H9 (cell line): ENCODE measurements at regions not wholly inside any gene's neighbourhood (a gene's known extent, or its start where the extent isn't known, plus 50 kb on each side); places are given as distances from the start of the nearest gene placed in this dataset.

Source experiments
- DNase-seq: peaks from one replicate; pipeline ENCODE4 v3.0.0-alpha.2; 2017
- H2AFZ ChIP-seq: one replicate; pipeline ENCODE4 v1.6.1; 2013; ENCODE audit warnings: mild to moderate bottlenecking, low read length, control low read depth, moderate library complexity
- H2AK5ac ChIP-seq: 2 replicates; pipeline ENCODE4 v1.6.1; 2013; ENCODE audit warnings: low read length, control low read depth, mixed read lengths; ENCODE audit not compliant: insufficient read length
- H2BK120ac ChIP-seq: one replicate; pipeline ENCODE4 v1.6.1; 2013; ENCODE audit warnings: low read depth, mild to moderate bottlenecking, low read length, control low read depth, inconsistent platforms; ENCODE audit not compliant: poor library complexity, severe bottlenecking
- H2BK12ac ChIP-seq: 2 replicates; pipeline ENCODE4 v1.6.1; 2013; ENCODE audit warnings: low read length, control low read depth, mixed read lengths, low read depth; ENCODE audit not compliant: insufficient read length
- H2BK15ac ChIP-seq: 2 replicates; pipeline ENCODE4 v1.6.1; 2013; ENCODE audit warnings: low read depth, low read length, control low read depth
- H2BK20ac ChIP-seq: one replicate; pipeline ENCODE4 v1.6.1; 2013; ENCODE audit warnings: low read depth, mild to moderate bottlenecking, low read length, control low read depth, inconsistent platforms; ENCODE audit not compliant: poor library complexity, severe bottlenecking
- H2BK5ac ChIP-seq: 2 replicates; pipeline ENCODE4 v1.6.1; 2013; ENCODE audit warnings: low read length, control low read depth, mixed read lengths; ENCODE audit not compliant: insufficient read length
- H3K14ac ChIP-seq: 2 replicates; pipeline ENCODE4 v1.6.1; 2013; ENCODE audit warnings: low read length, control low read depth; ENCODE audit not compliant: insufficient read depth
- H3K18ac ChIP-seq: 2 replicates; pipeline ENCODE4 v1.6.1; 2013; ENCODE audit warnings: low read depth, mild to moderate bottlenecking, mixed read lengths, low read length, control low read depth; ENCODE audit not compliant: insufficient read length
- H3K23ac ChIP-seq: 2 replicates; pipeline ENCODE4 v1.6.1; 2013; ENCODE audit warnings: low read length, control low read depth, mixed read lengths, low read depth; ENCODE audit not compliant: insufficient read length
- H3K23me2 ChIP-seq: 2 replicates; pipeline ENCODE4 v1.6.1; 2013; ENCODE audit warnings: low read depth, mild to moderate bottlenecking, mixed read lengths, low read length, control low read depth; ENCODE audit not compliant: insufficient read length, poor library complexity, severe bottlenecking
- H3K27ac ChIP-seq: 2 replicates; pipeline ENCODE4 v1.5.1; 2013; ENCODE audit warnings: low read length, control low read depth, mixed read lengths, low read depth; ENCODE audit not compliant: insufficient read length
- H3K27me3 ChIP-seq: 2 replicates; pipeline ENCODE4 v1.6.1; 2013; ENCODE audit warnings: low read length, control low read depth, inconsistent platforms; ENCODE audit not compliant: insufficient read depth
- H3K4ac ChIP-seq: 2 replicates; pipeline ENCODE4 v1.6.1; 2013; ENCODE audit warnings: low read depth, mild to moderate bottlenecking, control low read depth, inconsistent platforms, low read length, moderate library complexity
- H3K4me1 ChIP-seq: 2 replicates; pipeline ENCODE4 v1.6.1; 2013; ENCODE audit warnings: low read length, control low read depth, inconsistent platforms; ENCODE audit not compliant: insufficient read depth
- H3K4me2 ChIP-seq: 2 replicates; pipeline ENCODE4 v1.6.1; 2013; ENCODE audit warnings: low read length, control low read depth, mixed read lengths; ENCODE audit not compliant: insufficient read length, insufficient read depth
- H3K56ac ChIP-seq: 2 replicates; pipeline ENCODE4 v1.6.1; 2013; ENCODE audit warnings: low read depth, mild to moderate bottlenecking, mixed read lengths, low read length, control low read depth; ENCODE audit not compliant: insufficient read length
- H3K79me1 ChIP-seq: 2 replicates; pipeline ENCODE4 v1.6.1; 2013; ENCODE audit warnings: low read depth, mild to moderate bottlenecking, moderate library complexity, low read length, control low read depth, inconsistent platforms; ENCODE audit not compliant: insufficient read depth, poor library complexity, severe bottlenecking
- H3K79me2 ChIP-seq: 2 replicates; pipeline ENCODE4 v1.6.1; 2013; ENCODE audit warnings: low read length, control low read depth, inconsistent platforms; ENCODE audit not compliant: insufficient read depth
- H3K9ac ChIP-seq: 2 replicates; pipeline ENCODE4 v1.6.1; 2013; ENCODE audit warnings: low read length, control low read depth, mixed read lengths; ENCODE audit not compliant: insufficient read length; ENCODE audit errors: extremely low read depth
- H3K9me3 ChIP-seq: one replicate; pipeline ENCODE4 v1.6.1; 2013; ENCODE audit warnings: low read depth, low read length, inconsistent platforms; ENCODE audit not compliant: control insufficient read depth
- H3T11ph ChIP-seq: one replicate; pipeline ENCODE4 v1.6.1; 2013; ENCODE audit warnings: mild to moderate bottlenecking, low read length, control low read depth, inconsistent platforms
- H4K20me1 ChIP-seq: one replicate; pipeline ENCODE4 v1.6.1; 2013; ENCODE audit not compliant: control insufficient read depth, insufficient read length, insufficient read depth
- H4K5ac ChIP-seq: 2 replicates; pipeline ENCODE4 v1.6.1; 2013; ENCODE audit warnings: low read depth, mild to moderate bottlenecking, mixed read lengths, low read length, control low read depth; ENCODE audit not compliant: insufficient read length
- H4K8ac ChIP-seq: replicated peaks from 2 replicates; pipeline ENCODE4 v1.6.1; 2013; ENCODE audit warnings: low read length, control low read depth, mixed read lengths, low read depth; ENCODE audit not compliant: insufficient read length
- H4K91ac ChIP-seq: 2 replicates; pipeline ENCODE4 v1.6.1; 2013; ENCODE audit warnings: low read depth, mild to moderate bottlenecking, moderate library complexity, mixed read lengths, low read length, control low read depth; ENCODE audit not compliant: insufficient read length
- H3K27ac Mint-ChIP-seq, 3 experiments: 2 replicates in 2 of 3; 3 replicates in 1 of 3; pipeline ENCODE4 v1.8.0; 2020 to 2021; ENCODE audit warnings: mixed read lengths in 3 of 3, mild to moderate bottlenecking in 1 of 3, moderate library complexity in 1 of 3
- H3K27me3 Mint-ChIP-seq: 2 replicates; pipeline ENCODE4 v1.8.0; 2021; ENCODE audit warnings: low read depth, mild to moderate bottlenecking, moderate library complexity, mixed read lengths
- H3K36me3 Mint-ChIP-seq, 3 experiments: 2 replicates in 2 of 3; 3 replicates in 1 of 3; pipeline ENCODE4 v1.8.0; 2020 to 2021; ENCODE audit warnings: low read depth in 3 of 3, mixed read lengths in 3 of 3; ENCODE audit not compliant: insufficient read depth in 1 of 3
- H3K4me1 Mint-ChIP-seq, 2 experiments: 2 replicates each; pipeline ENCODE4 v1.8.0; 2020; ENCODE audit warnings: mixed read lengths in 2 of 2
- H3K4me3 Mint-ChIP-seq, 2 experiments: 2 replicates in 1 of 2; 3 replicates in 1 of 2; pipeline ENCODE4 v1.8.0; 2020 to 2021; ENCODE audit warnings: mild to moderate bottlenecking in 2 of 2, mixed read lengths in 2 of 2, moderate library complexity in 1 of 2
- H3K9me3 Mint-ChIP-seq, 2 experiments: 2 replicates in 1 of 2; 3 replicates in 1 of 2; pipeline ENCODE4 v1.8.0; 2020; ENCODE audit warnings: mild to moderate bottlenecking in 2 of 2, mixed read lengths in 2 of 2, moderate library complexity in 1 of 2
- CTCF ChIP-seq: fragments of 200-600 bp; sonication (generic); conservative IDR thresholded peaks from 3 replicates; pipeline ENCODE4 v1.8.0; 2021; ENCODE audit warnings: antibody characterized with exemption, mild to moderate bottlenecking
- WGBS: extraction: QIAGEN DNeasy Blood & Tissue Kit; methylation state at CpG from one replicate; pipeline ENCODE4 v1.1.7; 2013; ENCODE audit warnings: missing lambda C conversion rate, low lambda C conversion rate, mixed read lengths; ENCODE audit not compliant: insufficient read length; ENCODE audit errors: extremely low coverage; 5-methylcytosine and 5-hydroxymethylcytosine counted together

DNA sequence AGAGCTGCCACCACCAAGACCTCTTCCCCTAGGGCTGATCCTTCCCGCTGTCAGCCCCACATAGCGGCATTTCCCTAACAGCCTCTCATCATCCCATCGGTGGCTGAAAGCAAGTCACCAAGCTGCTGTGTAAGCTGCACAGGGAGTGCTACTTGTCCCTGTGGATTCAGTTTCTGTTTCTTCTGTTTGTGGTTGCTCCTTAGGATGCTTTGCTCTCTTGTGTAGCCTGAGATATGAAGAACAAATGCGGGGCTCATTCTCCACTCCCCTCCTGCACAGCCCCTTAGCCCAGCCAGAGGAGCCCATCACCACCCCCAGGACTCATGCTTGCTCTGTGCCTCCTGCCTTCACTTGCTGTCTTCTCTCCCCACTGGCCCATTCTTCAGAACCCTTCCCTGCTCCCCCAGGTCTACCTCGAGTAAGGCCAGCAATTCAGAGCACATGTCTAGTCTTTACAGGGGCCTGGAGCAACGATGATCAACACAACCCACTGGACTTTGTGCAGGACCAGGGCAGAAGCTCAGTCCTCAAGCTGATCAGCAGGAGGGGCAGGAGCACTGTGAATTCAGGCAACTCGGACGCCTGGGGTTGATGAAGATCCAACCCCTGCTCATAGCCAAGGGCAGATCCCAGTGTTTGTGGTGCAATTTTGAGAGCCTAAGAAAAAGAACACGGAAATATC, 82.6 kb upstream of the GALNT2 start:
- Histone ChIP-seq H3K79me2 (no peaks in the 10 kb centered on the region), H2BK20ac (no peak overlapping the region), H3K79me1 (no peaks in the 10 kb centered on the region), H3K4me2 (no peak overlapping the region), H3K23ac (no peak overlapping the region), H3K14ac (no peak overlapping the region), H4K91ac (no peak overlapping the region), H3K9ac (no peak overlapping the region), H3K56ac (no peak overlapping the region), H3K4ac (no peak overlapping the region), H3K4me1 (no peaks in the 10 kb centered on the region; the same call in 1 of the 2 replicates), H3K18ac (no peak overlapping the region), H4K5ac (no peak overlapping the region), H3K27me3 (no peaks in the 10 kb centered on the region), H3K23me2 (no peaks in the 10 kb centered on the region), H2BK5ac (no peak overlapping the region), H4K20me1 (no peaks in the 10 kb centered on the region), H2AFZ (no peak overlapping the region), H2AK5ac (no peak overlapping the region), H3K9me3 (no peaks in the 10 kb centered on the region), H3K27ac (no peak overlapping the region), H2BK120ac (no peak overlapping the region), H2BK12ac (no peak overlapping the region), H3T11ph (no peak overlapping the region), H2BK15ac (no peak overlapping the region), H4K8ac (no peak overlapping the region)
- no peak for DNase-seq
- H3K9me3 Mint-ChIP-seq: no peaks in the 10 kb centered on the region; a peak in 1 of 5 replicates
- TF ChIP-seq CTCF: 0 out of 3 replicates have a peak, but pooled peaks have one; percentile 10
- WGBS: no CpG with 5 or more reads among the region's 9 CpGs
- no peaks in the 10 kb centered on the region for H3K4me1 Mint-ChIP-seq
- no peaks in the 10 kb centered on the region; a peak in 1 of 7 replicates for H3K36me3 Mint-ChIP-seq
- peaks cover 7% of the 10 kb centered on the region; the same call in 1 of the 2 replicates for H3K27me3 Mint-ChIP-seq
- no peak overlapping the region for H3K27ac Mint-ChIP-seq
- no peak overlapping the region for H3K4me3 Mint-ChIP-seq
